ENCODE measurements at regions not wholly inside any gene's neighbourhood (a gene's known extent, or its start where the extent isn't known, plus 50 kb on each side); places are given as distances from the start of the nearest gene placed in this dataset.

DNA sequence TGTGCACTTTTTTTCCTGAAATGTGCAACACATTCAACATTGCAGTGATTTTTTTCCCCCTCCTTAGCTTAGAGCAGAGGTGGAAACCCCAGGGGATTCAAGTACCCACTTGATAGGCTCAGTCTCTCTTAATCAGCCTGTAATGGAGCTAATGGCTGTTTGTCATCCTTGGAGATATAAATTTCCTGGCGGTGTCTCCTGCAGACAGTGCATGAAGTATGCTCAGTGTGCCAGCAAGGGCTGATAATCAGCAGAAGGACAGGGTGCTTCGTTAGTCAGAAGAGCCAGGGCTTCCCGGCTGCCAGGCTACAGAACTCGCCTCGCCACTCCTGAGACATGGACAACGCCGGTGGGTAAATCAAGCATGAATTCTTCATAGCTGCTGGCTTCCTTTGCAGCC lies 69.8 kb upstream of the PHACTR2 start:
- no peak for TF ChIP-seq EZH2 (IDR thresholded peaks at IDR 0.05; ENCODE audit: low read length)
- TF ChIP-seq, protein P1, sequence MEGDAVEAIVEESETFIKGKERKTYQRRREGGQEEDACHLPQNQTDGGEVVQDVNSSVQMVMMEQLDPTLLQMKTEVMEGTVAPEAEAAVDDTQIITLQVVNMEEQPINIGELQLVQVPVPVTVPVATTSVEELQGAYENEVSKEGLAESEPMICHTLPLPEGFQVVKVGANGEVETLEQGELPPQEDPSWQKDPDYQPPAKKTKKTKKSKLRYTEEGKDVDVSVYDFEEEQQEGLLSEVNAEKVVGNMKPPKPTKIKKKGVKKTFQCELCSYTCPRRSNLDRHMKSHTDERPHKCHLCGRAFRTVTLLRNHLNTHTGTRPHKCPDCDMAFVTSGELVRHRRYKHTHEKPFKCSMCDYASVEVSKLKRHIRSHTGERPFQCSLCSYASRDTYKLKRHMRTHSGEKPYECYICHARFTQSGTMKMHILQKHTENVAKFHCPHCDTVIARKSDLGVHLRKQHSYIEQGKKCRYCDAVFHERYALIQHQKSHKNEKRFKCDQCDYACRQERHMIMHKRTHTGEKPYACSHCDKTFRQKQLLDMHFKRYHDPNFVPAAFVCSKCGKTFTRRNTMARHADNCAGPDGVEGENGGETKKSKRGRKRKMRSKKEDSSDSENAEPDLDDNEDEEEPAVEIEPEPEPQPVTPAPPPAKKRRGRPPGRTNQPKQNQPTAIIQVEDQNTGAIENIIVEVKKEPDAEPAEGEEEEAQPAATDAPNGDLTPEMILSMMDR (optimal IDR thresholded peaks at IDR 0.05 in 1 of 3, IDR thresholded peaks at IDR 0.05 in 1 of 3, conservative IDR thresholded peaks at IDR 0.05 in 1 of 3; ENCODE audit: extremely low read depth in 1 of 3, insufficient read depth in 2 of 3, low read length in 3 of 3) = no peak

Data from keratinocyte (primary cell).